ENCODE measurements at regions not wholly inside any gene's neighbourhood (a gene's known extent, or its start where the extent isn't known, plus 50 kb on each side); places are given as distances from the start of the nearest gene placed in this dataset.

DNA sequence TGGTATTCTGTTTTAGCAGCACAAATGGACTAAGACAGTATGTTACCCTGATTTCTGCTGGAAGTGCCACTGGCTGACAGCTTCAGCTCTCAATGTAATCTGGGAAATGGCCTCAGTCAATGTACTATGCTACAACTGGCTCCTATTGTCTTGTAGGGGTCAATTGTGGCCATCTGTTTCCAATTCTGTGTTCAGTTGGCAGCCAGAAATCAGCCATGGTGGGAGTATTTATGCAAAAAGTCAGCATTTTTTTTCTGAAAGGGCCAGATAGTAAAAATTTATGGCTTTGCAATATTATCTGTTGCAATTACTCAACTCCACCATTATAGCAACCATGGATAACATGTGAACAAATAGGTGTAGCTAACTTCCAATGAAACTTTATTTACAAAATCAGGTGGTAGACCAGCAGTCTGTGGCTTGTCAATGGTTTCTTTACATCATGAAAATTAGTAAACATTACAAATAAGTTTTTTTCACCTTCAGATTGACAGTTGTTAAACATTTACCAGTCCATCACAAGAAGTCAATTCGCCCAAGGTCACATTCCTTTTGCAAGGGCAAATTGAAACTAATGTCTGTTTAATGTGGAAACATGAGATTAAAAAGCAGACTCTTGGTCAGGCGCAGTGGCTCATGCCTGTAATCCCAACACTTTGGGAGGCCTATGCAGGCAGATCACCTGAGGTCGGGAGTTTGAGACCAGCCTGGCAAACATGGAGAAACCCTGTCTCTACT, 58.3 kb upstream of the TSHZ2 start:
- TF ChIP-seq, protein P1, sequence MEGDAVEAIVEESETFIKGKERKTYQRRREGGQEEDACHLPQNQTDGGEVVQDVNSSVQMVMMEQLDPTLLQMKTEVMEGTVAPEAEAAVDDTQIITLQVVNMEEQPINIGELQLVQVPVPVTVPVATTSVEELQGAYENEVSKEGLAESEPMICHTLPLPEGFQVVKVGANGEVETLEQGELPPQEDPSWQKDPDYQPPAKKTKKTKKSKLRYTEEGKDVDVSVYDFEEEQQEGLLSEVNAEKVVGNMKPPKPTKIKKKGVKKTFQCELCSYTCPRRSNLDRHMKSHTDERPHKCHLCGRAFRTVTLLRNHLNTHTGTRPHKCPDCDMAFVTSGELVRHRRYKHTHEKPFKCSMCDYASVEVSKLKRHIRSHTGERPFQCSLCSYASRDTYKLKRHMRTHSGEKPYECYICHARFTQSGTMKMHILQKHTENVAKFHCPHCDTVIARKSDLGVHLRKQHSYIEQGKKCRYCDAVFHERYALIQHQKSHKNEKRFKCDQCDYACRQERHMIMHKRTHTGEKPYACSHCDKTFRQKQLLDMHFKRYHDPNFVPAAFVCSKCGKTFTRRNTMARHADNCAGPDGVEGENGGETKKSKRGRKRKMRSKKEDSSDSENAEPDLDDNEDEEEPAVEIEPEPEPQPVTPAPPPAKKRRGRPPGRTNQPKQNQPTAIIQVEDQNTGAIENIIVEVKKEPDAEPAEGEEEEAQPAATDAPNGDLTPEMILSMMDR (conservative IDR thresholded peaks at IDR 0.05; ENCODE audit: low read length), result no peak
- no peak for TF ChIP-seq EZH2phosphoT487 (IDR thresholded peaks at IDR 0.05; ENCODE audit: borderline replicate concordance, low read depth, low read length)
